HEK293T (cell line): ENCODE measurements at regions not wholly inside any gene's neighbourhood (a gene's known extent, or its start where the extent isn't known, plus 50 kb on each side); places are given as distances from the start of the nearest gene placed in this dataset.
"Not testable (repeated sequence)": the region's sequence is repeated elsewhere in the genome, so short reads cannot be mapped to it uniquely, and the experiment has no call there.

Experiments
- ARNT ChIP-seq: fragments of 450-650 bp; IDR thresholded peaks from 2 replicates; pipeline ENCODE4 v1.6.1; 2017; ENCODE audit warnings: mild to moderate bottlenecking
- BHLHE40 ChIP-seq: fragments of 450-650 bp; IDR thresholded peaks from 2 replicates; pipeline ENCODE4 v1.6.1; 2016; ENCODE audit warnings: mild to moderate bottlenecking, moderate library complexity, borderline replicate concordance
- ELF4 ChIP-seq: fragments of 450-650 bp; IDR thresholded peaks from 2 replicates; pipeline ENCODE4 v1.6.1; 2017; ENCODE audit warnings: antibody characterized with exemption
- FOXA1 ChIP-seq: fragments of 450-650 bp; IDR thresholded peaks from 2 replicates; pipeline ENCODE4 v1.6.1; 2016; ENCODE audit warnings: mild to moderate bottlenecking
- FOXM1 ChIP-seq: fragments of 450-650 bp; IDR thresholded peaks from 2 replicates; pipeline ENCODE4 v1.6.1; 2017; ENCODE audit warnings: mild to moderate bottlenecking, borderline replicate concordance
- HDGF ChIP-seq: fragments of 450-650 bp; IDR thresholded peaks from 2 replicates; pipeline ENCODE4 v1.6.1; 2017; ENCODE audit warnings: antibody characterized with exemption, borderline replicate concordance
- L3MBTL2 ChIP-seq: fragments of 450-650 bp; conservative IDR thresholded peaks from 2 replicates; pipeline ENCODE4 v1.6.1; 2016; ENCODE audit warnings: mild to moderate bottlenecking
- NFRKB ChIP-seq: fragments of 450-650 bp; IDR thresholded peaks from 2 replicates; pipeline ENCODE4 v1.6.1; 2016; ENCODE audit warnings: mild to moderate bottlenecking, moderate library complexity
- SP1 ChIP-seq: fragments of 450-650 bp; IDR thresholded peaks from 2 replicates; pipeline ENCODE4 v1.6.1; 2017
- TARDBP ChIP-seq: fragments of 450-650 bp; IDR thresholded peaks from 2 replicates; pipeline ENCODE4 v1.6.1; 2016
- ZNF384 ChIP-seq: fragments of 450-650 bp; IDR thresholded peaks from 2 replicates; pipeline ENCODE4 v1.6.1; 2016
- TF ChIP-seq, protein P1 (sequence below): fragments of 450-650 bp; IDR thresholded peaks from 2 replicates; pipeline ENCODE4 v1.6.1; 2016

DNA sequence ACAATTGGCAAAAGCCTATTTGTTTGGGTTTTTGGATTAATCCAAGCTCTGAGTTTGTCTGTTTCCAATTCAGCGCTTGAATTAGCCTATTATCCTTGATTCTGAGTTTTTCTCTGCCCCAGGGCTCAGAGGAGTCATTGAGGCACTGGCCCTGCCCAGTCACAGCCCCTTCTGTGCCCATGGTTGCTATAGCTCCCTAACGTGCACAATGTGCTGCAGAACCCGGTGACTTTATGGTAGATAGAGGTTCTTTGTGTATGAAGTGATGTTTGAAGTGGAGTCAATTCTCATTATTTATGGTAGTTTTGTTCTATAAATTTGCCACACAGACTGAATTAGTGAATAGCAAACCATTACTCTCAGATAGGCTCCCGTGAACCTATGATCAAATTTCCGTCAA lies 182.0 kb upstream of the FOLH1 start:
- TF ChIP-seq BHLHE40, FOXA1, ZNF384, ELF4, SP1, FOXM1, ARNT, L3MBTL2, TARDBP, HDGF, NFRKB: not testable (repeated sequence)
- TF ChIP-seq, protein P1, sequence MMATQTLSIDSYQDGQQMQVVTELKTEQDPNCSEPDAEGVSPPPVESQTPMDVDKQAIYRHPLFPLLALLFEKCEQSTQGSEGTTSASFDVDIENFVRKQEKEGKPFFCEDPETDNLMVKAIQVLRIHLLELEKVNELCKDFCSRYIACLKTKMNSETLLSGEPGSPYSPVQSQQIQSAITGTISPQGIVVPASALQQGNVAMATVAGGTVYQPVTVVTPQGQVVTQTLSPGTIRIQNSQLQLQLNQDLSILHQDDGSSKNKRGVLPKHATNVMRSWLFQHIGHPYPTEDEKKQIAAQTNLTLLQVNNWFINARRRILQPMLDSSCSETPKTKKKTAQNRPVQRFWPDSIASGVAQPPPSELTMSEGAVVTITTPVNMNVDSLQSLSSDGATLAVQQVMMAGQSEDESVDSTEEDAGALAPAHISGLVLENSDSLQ, result not testable (repeated sequence)
